GF-D8 (cell line): ENCODE measurements at regions not wholly inside any gene's neighbourhood (a gene's known extent, or its start where the extent isn't known, plus 50 kb on each side); places are given as distances from the start of the nearest gene placed in this dataset.

Source experiments
- DNase-seq: peaks from one replicate; lab custom pipeline; 2025; lab: John Stamatoyannopoulos, UW

GRCh38 chr11:112401036-112401769 lies 140.5 kb upstream of the PLET1 start:
- DNase-seq = no peak

GRCh38 chr11:112403432-112403831 lies 142.8 kb upstream of the PLET1 start:
- no peak for DNase-seq

- no peak for DNase-seq
Measured at GRCh38 chr11:112404112-112404511, 143.5 kb upstream of the PLET1 start.

GRCh38 chr11:112408517-112408916 lies 147.9 kb upstream of the PLET1 start:
- DNase-seq = no peak

- DNase-seq = no peak
Measured at GRCh38 chr11:112410325-112410724, 149.7 kb upstream of the PLET1 start.

GRCh38 chr11:112412383-112412782 lies 151.7 kb upstream of the PLET1 start:
- no peak for DNase-seq

GRCh38 chr11:112417339-112417738 lies 156.7 kb upstream of the PLET1 start:
- no peak for DNase-seq

- no peak for DNase-seq
Measured at GRCh38 chr11:112418438-112418837, 157.8 kb upstream of the PLET1 start.

GRCh38 chr11:112421879-112422278 lies 161.2 kb upstream of the PLET1 start:
- DNase-seq = no peak

- DNase-seq = no peak
Measured at GRCh38 chr11:112425121-112425520, 164.5 kb upstream of the PLET1 start.

GRCh38 chr11:112437096-112437495 lies 176.4 kb upstream of the PLET1 start:
- no peak for DNase-seq

- DNase-seq = no peak
Measured at GRCh38 chr11:112439614-112440013, 179.0 kb upstream of the PLET1 start.

GRCh38 chr11:112440518-112440917 lies 179.9 kb upstream of the PLET1 start:
- DNase-seq = no peak

- no peak for DNase-seq
Measured at GRCh38 chr11:112448168-112448567, 187.5 kb upstream of the PLET1 start.

GRCh38 chr11:112448806-112449205 lies 188.1 kb upstream of the PLET1 start:
- no peak for DNase-seq

GRCh38 chr11:112451250-112451649 lies 190.6 kb upstream of the PLET1 start:
- no peak for DNase-seq

- DNase-seq = no peak
Measured at GRCh38 chr11:112453601-112454577, 193.2 kb upstream of the PLET1 start.

GRCh38 chr11:112454841-112455240 lies 194.2 kb upstream of the PLET1 start:
- no peak for DNase-seq

GRCh38 chr11:112455791-112456190 lies 195.1 kb upstream of the PLET1 start:
- DNase-seq = no peak

- DNase-seq = no peak
Measured at GRCh38 chr11:112457532-112457931, 196.9 kb upstream of the PLET1 start.

- DNase-seq = no peak
Measured at GRCh38 chr11:112459001-112459400, 198.3 kb upstream of the PLET1 start.

GRCh38 chr11:112460141-112460540 lies 199.5 kb upstream of the PLET1 start:
- DNase-seq = no peak

- no peak for DNase-seq
Measured at GRCh38 chr11:112464949-112465348, 204.3 kb upstream of the PLET1 start.
